Upper lobe of right lung (tissue), 1 donor: ENCODE measurements at regions not wholly inside any gene's neighbourhood (a gene's known extent, or its start where the extent isn't known, plus 50 kb on each side); places are given as distances from the start of the nearest gene placed in this dataset.

Experiments used
- ATAC-seq: fragments of 200-7000 bp; cut with Tn5 transposase; one replicate; pipeline ENCODE4 v1.9.1; 2020; ENCODE audit warnings: mild to moderate bottlenecking, moderate library complexity
- DNase-seq: peaks from one replicate; pipeline ENCODE4 v3.0.0-alpha.2; 2020
- H3K27ac ChIP-seq: fragments of 200-600 bp; one replicate; pipeline ENCODE4 v1.8.0; 2022
- H3K27me3 ChIP-seq: fragments of 200-600 bp; one replicate; pipeline ENCODE4 v1.8.0; 2022; ENCODE audit warnings: mild to moderate bottlenecking
- H3K36me3 ChIP-seq: fragments of 200-600 bp; one replicate; pipeline ENCODE4 v1.8.0; 2022
- H3K4me1 ChIP-seq: fragments of 200-600 bp; one replicate; pipeline ENCODE4 v1.8.0; 2022
- H3K4me3 ChIP-seq: fragments of 200-600 bp; one replicate; pipeline ENCODE4 v1.8.0; 2022; ENCODE audit warnings: mild to moderate bottlenecking
- H3K9me3 ChIP-seq: fragments of 200-600 bp; one replicate; pipeline ENCODE4 v1.8.0; 2022
- CTCF ChIP-seq: fragments of 200-600 bp; IDR thresholded peaks from one replicate; pipeline ENCODE4 v1.8.0; 2022; ENCODE audit warnings: antibody characterized with exemption
- intact Hi-C: fragments of 100-400 bp; cut with DNase I; formaldehyde crosslinking; loops from one replicate; pipeline ENCODE4 v1.11.0; 2022
- donor health status: DM: no; HTN: yes; CAD: no; lungs with severe emphysema.

GRCh38 chr20:53800883-53801604 lies 207.4 kb upstream of the ZNF217 start:
- peak; percentile 53 for ATAC-seq
- no peak for DNase-seq
- TF ChIP-seq CTCF, result no peak
- H3K27ac ChIP-seq, result no peak overlapping the region
- intact Hi-C loops, result no loop called here
- no peak overlapping the region for H3K4me3 ChIP-seq
- H3K36me3 ChIP-seq, result no peaks in the 10 kb centered on the region
- H3K27me3 ChIP-seq, result no peaks in the 10 kb centered on the region
- H3K4me1 ChIP-seq, result no peaks in the 10 kb centered on the region
- H3K9me3 ChIP-seq, result no peaks in the 10 kb centered on the region

- no peak overlapping the region for H3K4me3 ChIP-seq
- H3K4me1 ChIP-seq, result no peaks in the 10 kb centered on the region
- ATAC-seq (no peak), DNase-seq (no peak)
- intact Hi-C loops, result no loop called here
- H3K27ac ChIP-seq, result no peak overlapping the region
- no peaks in the 10 kb centered on the region for H3K9me3 ChIP-seq
- H3K36me3 ChIP-seq, result no peaks in the 10 kb centered on the region
- H3K27me3 ChIP-seq, result no peaks in the 10 kb centered on the region
- TF ChIP-seq CTCF, result no peak
These were observed 206.8 kb upstream of the ZNF217 start for GRCh38 chr20:53800418-53800817.

- no peak for DNase-seq
- H3K27ac ChIP-seq, result no peak overlapping the region
- TF ChIP-seq CTCF, result no peak
- H3K4me3 ChIP-seq, result no peak overlapping the region
- intact Hi-C loops, result no loop called here
- no peaks in the 10 kb centered on the region for H3K27me3 ChIP-seq
- no peak for ATAC-seq
- H3K9me3 ChIP-seq, result no peaks in the 10 kb centered on the region
- no peaks in the 10 kb centered on the region for H3K36me3 ChIP-seq
- no peaks in the 10 kb centered on the region for H3K4me1 ChIP-seq
These were observed 203.4 kb upstream of the ZNF217 start for GRCh38 chr20:53797085-53797484.

- Histone ChIP-seq H3K27ac (no peak overlapping the region), H3K36me3 (no peaks in the 10 kb centered on the region), H3K4me3 (no peak overlapping the region), H3K9me3 (no peaks in the 10 kb centered on the region), H3K4me1 (no peaks in the 10 kb centered on the region), H3K27me3 (no peaks in the 10 kb centered on the region)
- no peak for TF ChIP-seq CTCF
- DNase-seq (no peak), ATAC-seq (no peak)
- intact Hi-C loops, result no loop called here
These were observed 201.5 kb upstream of the ZNF217 start for GRCh38 chr20:53795170-53795569.

GRCh38 chr20:53794529-53795115 lies 201.0 kb upstream of the ZNF217 start:
- ATAC-seq (no peak), DNase-seq (no peak)
- intact Hi-C loops, result no loop called here
- Histone ChIP-seq H3K27ac (no peak overlapping the region), H3K9me3 (no peaks in the 10 kb centered on the region), H3K36me3 (no peaks in the 10 kb centered on the region), H3K27me3 (no peaks in the 10 kb centered on the region), H3K4me3 (no peak overlapping the region), H3K4me1 (no peaks in the 10 kb centered on the region)
- no peak for TF ChIP-seq CTCF
